ENCODE measurements at regions not wholly inside any gene's neighbourhood (a gene's known extent, or its start where the extent isn't known, plus 50 kb on each side); places are given as distances from the start of the nearest gene placed in this dataset.

GRCh38 chr16:54649876-54650275, 280.8 kb upstream of the IRX5 start:
- no peaks in the 10 kb centered on the region for H3K9me3 ChIP-seq (ENCODE audit: low read length)
- no peaks in the 10 kb centered on the region for H3K27me3 ChIP-seq (ENCODE audit: insufficient read depth, low read length)
- no peak overlapping the region for H2AFZ ChIP-seq (ENCODE audit: low read depth, low read length)
- peaks cover 38% of the 10 kb centered on the region for H3K4me1 ChIP-seq (ENCODE audit: insufficient read depth, low read length)
- H3K4me3 ChIP-seq (ENCODE audit: low read length): no peak overlapping the region
- no peaks in the 10 kb centered on the region for H3K36me3 ChIP-seq (ENCODE audit: insufficient read depth, low read length)

- Histone ChIP-seq H3K4me3 (ENCODE audit: low read length) (no peak overlapping the region), H3K4me1 (ENCODE audit: insufficient read depth, low read length) (peaks cover 26% of the 10 kb centered on the region), H2AFZ (ENCODE audit: low read depth, low read length) (no peak overlapping the region), H3K9me3 (ENCODE audit: low read length) (no peaks in the 10 kb centered on the region), H3K27me3 (ENCODE audit: insufficient read depth, low read length) (no peaks in the 10 kb centered on the region), H3K36me3 (ENCODE audit: insufficient read depth, low read length) (no peaks in the 10 kb centered on the region)
Measured at GRCh38 chr16:54648575-54648974, 282.1 kb upstream of the IRX5 start.

- no peak overlapping the region for H3K4me3 ChIP-seq (ENCODE audit: low read length)
- no peaks in the 10 kb centered on the region for H3K9me3 ChIP-seq (ENCODE audit: low read length)
- H3K36me3 ChIP-seq (ENCODE audit: insufficient read depth, low read length): no peaks in the 10 kb centered on the region
- H3K4me1 ChIP-seq (ENCODE audit: insufficient read depth, low read length): peaks cover 26% of the 10 kb centered on the region
- no peak overlapping the region for H2AFZ ChIP-seq (ENCODE audit: low read depth, low read length)
- H3K27me3 ChIP-seq (ENCODE audit: insufficient read depth, low read length): no peaks in the 10 kb centered on the region
Measured at GRCh38 chr16:54647725-54648221, 282.9 kb upstream of the IRX5 start.

- no peaks in the 10 kb centered on the region for H3K36me3 ChIP-seq (ENCODE audit: insufficient read depth, low read length)
- no peaks in the 10 kb centered on the region for H3K9me3 ChIP-seq (ENCODE audit: low read length)
- no peak overlapping the region for H2AFZ ChIP-seq (ENCODE audit: low read depth, low read length)
- H3K4me1 ChIP-seq (ENCODE audit: insufficient read depth, low read length): peaks cover 26% of the 10 kb centered on the region
- H3K4me3 ChIP-seq (ENCODE audit: low read length): no peak overlapping the region
- no peaks in the 10 kb centered on the region for H3K27me3 ChIP-seq (ENCODE audit: insufficient read depth, low read length)
Measured at GRCh38 chr16:54647216-54647615, 283.4 kb upstream of the IRX5 start.

- no peak overlapping the region for H2AFZ ChIP-seq (ENCODE audit: low read depth, low read length)
- no peaks in the 10 kb centered on the region for H3K9me3 ChIP-seq (ENCODE audit: low read length)
- peaks cover 12% of the 10 kb centered on the region for H3K4me1 ChIP-seq (ENCODE audit: insufficient read depth, low read length)
- no peak overlapping the region for H3K4me3 ChIP-seq (ENCODE audit: low read length)
- H3K27me3 ChIP-seq (ENCODE audit: insufficient read depth, low read length): no peaks in the 10 kb centered on the region
- no peaks in the 10 kb centered on the region for H3K36me3 ChIP-seq (ENCODE audit: insufficient read depth, low read length)
Measured at GRCh38 chr16:54645345-54645744, 285.3 kb upstream of the IRX5 start.

- Histone ChIP-seq H2AFZ (ENCODE audit: low read depth, low read length) (no peak overlapping the region), H3K27me3 (ENCODE audit: insufficient read depth, low read length) (no peaks in the 10 kb centered on the region), H3K36me3 (ENCODE audit: insufficient read depth, low read length) (no peaks in the 10 kb centered on the region), H3K4me1 (ENCODE audit: insufficient read depth, low read length) (peaks cover 19% of the 10 kb centered on the region), H3K9me3 (ENCODE audit: low read length) (no peaks in the 10 kb centered on the region), H3K4me3 (ENCODE audit: low read length) (no peak overlapping the region)
Measured at GRCh38 chr16:54636221-54636793, 294.4 kb upstream of the IRX5 start.

GRCh38 chr16:54633943-54634362, 296.7 kb upstream of the IRX5 start:
- no peaks in the 10 kb centered on the region for H3K27me3 ChIP-seq (ENCODE audit: insufficient read depth, low read length)
- no peak overlapping the region for H3K4me3 ChIP-seq (ENCODE audit: low read length)
- no peaks in the 10 kb centered on the region for H3K36me3 ChIP-seq (ENCODE audit: insufficient read depth, low read length)
- no peak overlapping the region for H2AFZ ChIP-seq (ENCODE audit: low read depth, low read length)
- peaks cover 13% of the 10 kb centered on the region for H3K4me1 ChIP-seq (ENCODE audit: insufficient read depth, low read length)
- H3K9me3 ChIP-seq (ENCODE audit: low read length): no peaks in the 10 kb centered on the region

- Histone ChIP-seq H3K4me1 (ENCODE audit: insufficient read depth, low read length) (peaks cover 13% of the 10 kb centered on the region), H3K27me3 (ENCODE audit: insufficient read depth, low read length) (no peaks in the 10 kb centered on the region), H3K4me3 (ENCODE audit: low read length) (no peak overlapping the region), H2AFZ (ENCODE audit: low read depth, low read length) (no peak overlapping the region), H3K9me3 (ENCODE audit: low read length) (no peaks in the 10 kb centered on the region), H3K36me3 (ENCODE audit: insufficient read depth, low read length) (no peaks in the 10 kb centered on the region)
Measured at GRCh38 chr16:54632322-54633220, 298.1 kb upstream of the IRX5 start.

- Histone ChIP-seq H3K4me3 (ENCODE audit: low read length) (no peak overlapping the region), H3K4me1 (ENCODE audit: insufficient read depth, low read length) (peaks cover 13% of the 10 kb centered on the region), H3K27me3 (ENCODE audit: insufficient read depth, low read length) (no peaks in the 10 kb centered on the region), H3K36me3 (ENCODE audit: insufficient read depth, low read length) (no peaks in the 10 kb centered on the region), H3K9me3 (ENCODE audit: low read length) (no peaks in the 10 kb centered on the region), H2AFZ (ENCODE audit: low read depth, low read length) (no peak overlapping the region)
Measured at GRCh38 chr16:54631782-54632181, 298.9 kb upstream of the IRX5 start.

- Histone ChIP-seq H3K27me3 (ENCODE audit: insufficient read depth, low read length) (no peaks in the 10 kb centered on the region), H3K9me3 (ENCODE audit: low read length) (no peaks in the 10 kb centered on the region), H2AFZ (ENCODE audit: low read depth, low read length) (no peak overlapping the region), H3K4me1 (ENCODE audit: insufficient read depth, low read length) (peaks cover 13% of the 10 kb centered on the region), H3K4me3 (ENCODE audit: low read length) (no peak overlapping the region), H3K36me3 (ENCODE audit: insufficient read depth, low read length) (no peaks in the 10 kb centered on the region)
Measured at GRCh38 chr16:54630284-54630967, 300.2 kb upstream of the IRX5 start.

GRCh38 chr16:54628796-54629625, 301.7 kb upstream of the IRX5 start:
- H3K4me3 ChIP-seq (ENCODE audit: low read length): no peak overlapping the region
- peaks cover 13% of the 10 kb centered on the region for H3K4me1 ChIP-seq (ENCODE audit: insufficient read depth, low read length)
- no peak overlapping the region for H2AFZ ChIP-seq (ENCODE audit: low read depth, low read length)
- no peaks in the 10 kb centered on the region for H3K27me3 ChIP-seq (ENCODE audit: insufficient read depth, low read length)
- H3K9me3 ChIP-seq (ENCODE audit: low read length): no peaks in the 10 kb centered on the region
- no peaks in the 10 kb centered on the region for H3K36me3 ChIP-seq (ENCODE audit: insufficient read depth, low read length)

GRCh38 chr16:54627616-54628015, 303.0 kb upstream of the IRX5 start:
- Histone ChIP-seq H3K36me3 (ENCODE audit: insufficient read depth, low read length) (no peaks in the 10 kb centered on the region), H3K4me3 (ENCODE audit: low read length) (no peak overlapping the region), H2AFZ (ENCODE audit: low read depth, low read length) (no peak overlapping the region), H3K9me3 (ENCODE audit: low read length) (no peaks in the 10 kb centered on the region), H3K4me1 (ENCODE audit: insufficient read depth, low read length) (peaks cover 9% of the 10 kb centered on the region), H3K27me3 (ENCODE audit: insufficient read depth, low read length) (no peaks in the 10 kb centered on the region)
